AG04449 (cell line): ENCODE measurements at regions not wholly inside any gene's neighbourhood (a gene's known extent, or its start where the extent isn't known, plus 50 kb on each side); places are given as distances from the start of the nearest gene placed in this dataset.

ENCODE experiments used
- CTCF ChIA-PET: fragments of 350-600 bp; formaldehyde crosslinking; extraction: SDS; loops from one replicate; lab custom pipeline; 2021; ENCODE audit warnings: antibody characterized with exemption; lab: Yijun Ruan, JAX
- POLR2A ChIA-PET: fragments of 400-600, 350-600 bp; formaldehyde crosslinking; extraction: SDS; loops from one replicate; lab custom pipeline; 2020; ENCODE audit warnings: antibody characterized with exemption, inconsistent platforms; lab: Yijun Ruan, JAX
- DNase-seq: peaks from one replicate; pipeline ENCODE4 v3.0.0-alpha.2; 2010; ENCODE audit warnings: low read depth, low spot score
- H3K4me3 ChIP-seq: 2 replicates; pipeline ENCODE4 v1.5.1; 2011; ENCODE audit warnings: low read depth, mild to moderate bottlenecking, control low read depth, low read length
- TF ChIP-seq, protein P1 (sequence below): IDR thresholded peaks from one replicate; pipeline ENCODE4 v1.5.1; 2011; ENCODE audit warnings: mild to moderate bottlenecking, moderate library complexity, low read length, control low read depth, inconsistent platforms; ENCODE audit not compliant: insufficient read depth; ENCODE audit errors: missing control alignments

DNA sequence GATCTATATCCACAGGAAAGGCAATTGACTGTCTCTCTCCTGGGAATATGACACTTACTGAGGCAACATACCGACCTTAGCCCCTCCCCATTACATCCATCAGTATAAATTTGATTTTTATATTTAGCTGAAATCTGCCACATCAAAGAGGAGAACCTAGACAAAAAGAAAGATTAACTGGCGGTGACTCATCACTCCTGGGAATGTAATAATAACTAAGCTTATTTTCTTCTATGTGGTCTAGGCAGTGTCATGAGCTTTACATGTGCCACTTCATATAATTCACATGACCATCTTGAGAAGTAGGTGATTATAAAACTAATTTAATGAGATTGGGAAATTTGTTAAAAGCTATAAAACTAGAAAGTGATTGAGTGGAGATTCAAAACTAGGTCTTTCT, 520.0 kb upstream of the HS3ST5 start:
- TF ChIP-seq, protein P1, sequence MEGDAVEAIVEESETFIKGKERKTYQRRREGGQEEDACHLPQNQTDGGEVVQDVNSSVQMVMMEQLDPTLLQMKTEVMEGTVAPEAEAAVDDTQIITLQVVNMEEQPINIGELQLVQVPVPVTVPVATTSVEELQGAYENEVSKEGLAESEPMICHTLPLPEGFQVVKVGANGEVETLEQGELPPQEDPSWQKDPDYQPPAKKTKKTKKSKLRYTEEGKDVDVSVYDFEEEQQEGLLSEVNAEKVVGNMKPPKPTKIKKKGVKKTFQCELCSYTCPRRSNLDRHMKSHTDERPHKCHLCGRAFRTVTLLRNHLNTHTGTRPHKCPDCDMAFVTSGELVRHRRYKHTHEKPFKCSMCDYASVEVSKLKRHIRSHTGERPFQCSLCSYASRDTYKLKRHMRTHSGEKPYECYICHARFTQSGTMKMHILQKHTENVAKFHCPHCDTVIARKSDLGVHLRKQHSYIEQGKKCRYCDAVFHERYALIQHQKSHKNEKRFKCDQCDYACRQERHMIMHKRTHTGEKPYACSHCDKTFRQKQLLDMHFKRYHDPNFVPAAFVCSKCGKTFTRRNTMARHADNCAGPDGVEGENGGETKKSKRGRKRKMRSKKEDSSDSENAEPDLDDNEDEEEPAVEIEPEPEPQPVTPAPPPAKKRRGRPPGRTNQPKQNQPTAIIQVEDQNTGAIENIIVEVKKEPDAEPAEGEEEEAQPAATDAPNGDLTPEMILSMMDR = no peak
- ChIA-PET CTCF (no interaction called here), POLR2A (no interaction called here)
- no peak for DNase-seq
- H3K4me3 ChIP-seq = no peak overlapping the region

DNA sequence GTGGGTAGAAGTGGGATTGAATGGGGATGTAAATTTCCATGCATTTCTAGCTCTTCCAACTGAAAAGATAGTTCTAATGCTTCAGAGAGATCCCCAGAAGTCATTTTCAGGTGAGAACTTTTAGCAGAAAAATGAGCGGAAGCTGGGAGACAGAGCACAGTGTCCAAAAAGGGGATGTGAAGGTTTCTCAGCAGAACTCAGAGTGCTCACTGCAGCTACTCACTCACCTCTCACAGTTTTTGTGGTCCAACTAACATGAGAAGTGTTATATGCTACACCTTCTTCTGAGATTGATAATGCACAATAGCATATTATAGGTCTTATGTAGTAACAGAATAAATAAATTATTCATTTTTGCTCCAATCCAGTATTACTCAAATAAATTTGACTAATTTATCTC, 519.2 kb upstream of the HS3ST5 start:
- DNase-seq = no peak
- H3K4me3 ChIP-seq = no peak overlapping the region
- TF ChIP-seq, protein P1 = no peak
- ChIA-PET POLR2A (no interaction called here), CTCF (no interaction called here)

DNA sequence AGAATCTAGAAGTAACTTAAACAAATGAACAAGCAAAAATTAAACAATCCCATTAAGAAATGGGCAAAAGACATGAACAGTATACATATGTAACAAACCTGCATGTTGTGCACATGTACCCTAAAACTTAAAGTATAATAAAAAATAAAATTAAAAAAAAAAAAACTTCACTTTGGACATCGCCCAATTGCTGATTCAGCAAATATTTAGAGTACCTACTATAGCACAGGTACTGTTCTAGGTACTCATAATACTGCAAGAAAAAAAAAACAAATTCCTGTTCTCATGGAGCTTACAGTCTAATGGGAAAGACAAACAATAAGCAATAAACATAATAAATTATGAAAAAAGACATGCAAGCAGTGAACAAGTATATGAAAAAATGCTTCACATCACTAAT, 501.5 kb upstream of the HS3ST5 start:
- no peak overlapping the region for H3K4me3 ChIP-seq
- POLR2A ChIA-PET = no interaction called here
- no peak for DNase-seq
- TF ChIP-seq, protein P1 = no peak
- CTCF ChIA-PET = no interaction called here

DNA sequence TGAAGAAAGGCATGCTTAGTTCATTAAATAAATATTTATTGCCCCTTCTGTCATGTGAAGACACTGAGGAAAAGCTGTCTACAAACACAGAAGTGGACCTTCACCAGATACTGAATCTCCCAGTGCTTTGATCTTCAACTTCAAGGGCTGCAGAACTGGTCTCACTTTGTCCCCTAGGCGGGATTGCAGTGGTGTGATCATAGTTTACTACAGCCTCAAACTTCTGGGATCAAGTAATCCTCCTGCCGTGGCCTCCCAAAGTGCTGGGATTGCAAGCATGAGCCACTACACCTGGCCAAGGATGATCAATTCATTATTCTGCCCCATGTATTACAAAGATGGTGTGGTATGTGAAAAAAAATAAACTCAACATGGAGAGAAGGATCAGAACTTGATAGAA, 496.2 kb upstream of the HS3ST5 start:
- POLR2A ChIA-PET = no interaction called here
- no peak overlapping the region for H3K4me3 ChIP-seq
- CTCF ChIA-PET = no interaction called here
- no peak for DNase-seq
- TF ChIP-seq, protein P1 = no peak

DNA sequence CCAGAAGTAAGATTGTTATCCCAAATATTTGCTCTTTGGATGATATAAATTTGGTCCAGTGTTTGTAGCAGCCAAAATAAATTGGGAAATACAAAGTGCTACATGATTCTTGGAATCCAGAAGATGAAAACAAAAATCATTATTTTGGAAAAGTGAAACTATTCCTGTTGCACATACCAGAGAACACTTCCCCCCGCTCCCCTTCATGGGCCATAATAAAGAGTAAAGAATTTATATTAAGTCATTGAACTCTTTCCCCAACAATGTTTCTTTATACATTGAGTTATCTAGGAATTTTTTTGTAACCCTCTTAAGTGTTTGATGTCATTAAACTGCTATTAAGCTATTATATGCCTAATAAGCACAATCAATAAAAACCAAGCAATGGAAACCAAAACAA, 490.4 kb upstream of the HS3ST5 start:
- POLR2A ChIA-PET = no interaction called here
- DNase-seq = no peak
- H3K4me3 ChIP-seq = no peak overlapping the region
- CTCF ChIA-PET = no interaction called here
- TF ChIP-seq, protein P1 = no peak

DNA sequence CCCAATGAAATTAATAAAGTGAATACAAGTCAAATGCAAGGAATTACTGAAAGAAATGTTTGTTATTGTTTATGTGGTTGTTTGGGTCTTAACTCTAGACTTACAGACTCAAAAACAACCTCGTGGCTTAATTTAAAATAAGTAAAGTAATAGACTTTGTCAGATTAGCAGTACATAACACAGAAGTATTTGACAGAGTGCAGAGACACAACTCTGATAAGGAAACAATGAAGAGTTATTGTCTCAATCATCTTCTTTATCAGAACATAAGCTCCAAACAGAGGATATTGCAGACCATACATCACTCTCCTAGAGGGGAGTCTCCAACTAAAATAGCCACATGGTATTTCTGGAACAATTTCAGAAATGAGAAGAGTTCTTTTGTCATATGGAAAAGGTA, 487.7 kb upstream of the HS3ST5 start:
- no peak overlapping the region for H3K4me3 ChIP-seq
- POLR2A ChIA-PET = no interaction called here
- CTCF ChIA-PET = no interaction called here
- DNase-seq = no peak
- TF ChIP-seq, protein P1 = no peak
